Neuron (in vitro differentiated cells): ENCODE measurements at regions not wholly inside any gene's neighbourhood (a gene's known extent, or its start where the extent isn't known, plus 50 kb on each side); places are given as distances from the start of the nearest gene placed in this dataset.
A peak's percentile ranks its signal among the peaks of the same experiment; 100 is the strongest.

ENCODE experiments used
- H2AFZ ChIP-seq: one replicate; pipeline ENCODE4 v1.6.1; 2013; ENCODE audit warnings: low read depth, mild to moderate bottlenecking, inconsistent platforms, low read length, moderate library complexity
- H3K27me3 ChIP-seq: one replicate; pipeline ENCODE4 v1.6.1; 2013; ENCODE audit warnings: low read length; ENCODE audit not compliant: insufficient read depth
- H3K36me3 ChIP-seq: one replicate; pipeline ENCODE4 v1.6.1; 2013; ENCODE audit warnings: low read length; ENCODE audit not compliant: insufficient read depth
- H3K4me1 ChIP-seq: one replicate; pipeline ENCODE4 v1.6.1; 2013; ENCODE audit warnings: low read length; ENCODE audit not compliant: insufficient read depth
- H3K4me3 ChIP-seq: 2 replicates; pipeline ENCODE4 v1.5.1; 2013; ENCODE audit warnings: mild to moderate bottlenecking, low read length, moderate library complexity
- H3K9me3 ChIP-seq: one replicate; pipeline ENCODE4 v1.6.1; 2013; ENCODE audit warnings: low read length

- H3K4me1 ChIP-seq = peaks cover 7% of the 10 kb centered on the region
- no peak overlapping the region for H2AFZ ChIP-seq
- no peaks in the 10 kb centered on the region for H3K36me3 ChIP-seq
- peaks cover 32% of the 10 kb centered on the region for H3K27me3 ChIP-seq
- H3K4me3 ChIP-seq = peak overlapping the region; percentile 46
- H3K9me3 ChIP-seq = no peaks in the 10 kb centered on the region
Observed at GRCh38 chr1:38579056-38579455, 280.5 kb downstream of the RRAGC start.

GRCh38 chr1:38578271-38578951 is 281.2 kb downstream of the RRAGC start:
- H2AFZ ChIP-seq = peak overlapping the region; percentile 91

GRCh38 chr1:38577937-38578270 is 281.7 kb downstream of the RRAGC start:
- Histone ChIP-seq H3K36me3 (no peaks in the 10 kb centered on the region), H3K27me3 (peaks cover 32% of the 10 kb centered on the region), H3K4me3 (peak overlapping the region; percentile 46), H3K4me1 (peaks cover 7% of the 10 kb centered on the region), H3K9me3 (no peaks in the 10 kb centered on the region), H2AFZ (peak overlapping the region; percentile 91)

More at GRCh38 chr1:38578271-38578951, 281.2 kb downstream of the RRAGC start:
- H3K36me3 ChIP-seq = no peaks in the 10 kb centered on the region
- peak overlapping the region; percentile 46 for H3K4me3 ChIP-seq
- H3K9me3 ChIP-seq = no peaks in the 10 kb centered on the region
- peaks cover 32% of the 10 kb centered on the region for H3K27me3 ChIP-seq
- H3K4me1 ChIP-seq = peaks cover 7% of the 10 kb centered on the region

DNA sequence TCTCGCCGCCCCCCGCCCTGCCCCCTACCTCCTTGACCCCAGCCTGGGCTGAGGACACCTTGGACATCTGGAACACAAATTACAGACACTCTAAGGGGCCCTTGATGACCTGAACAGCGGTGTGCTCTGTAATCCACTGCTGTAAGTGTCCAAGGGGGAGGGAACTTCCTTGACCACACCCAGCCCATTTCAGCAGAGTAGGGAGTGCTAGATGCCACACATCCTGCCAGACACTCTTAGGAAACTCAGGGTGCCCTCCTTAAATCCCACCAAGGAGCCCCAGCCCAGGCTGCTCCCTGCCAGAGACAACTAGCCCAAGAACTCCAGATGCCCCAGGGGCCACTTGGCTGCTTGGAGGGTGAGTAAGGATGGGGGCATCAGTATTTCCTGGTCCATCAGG is 282.2 kb downstream of the RRAGC start:
- no peaks in the 10 kb centered on the region for H3K36me3 ChIP-seq
- no peak overlapping the region for H2AFZ ChIP-seq
- peaks cover 9% of the 10 kb centered on the region for H3K4me1 ChIP-seq
- no peak overlapping the region for H3K4me3 ChIP-seq
- H3K27me3 ChIP-seq = peaks cover 34% of the 10 kb centered on the region
- H3K9me3 ChIP-seq = no peaks in the 10 kb centered on the region

GRCh38 chr1:38576241-38576640 is 283.3 kb downstream of the RRAGC start:
- Histone ChIP-seq H3K4me1 (peaks cover 20% of the 10 kb centered on the region), H3K36me3 (no peaks in the 10 kb centered on the region), H3K9me3 (no peaks in the 10 kb centered on the region), H3K4me3 (no peak overlapping the region), H3K27me3 (peaks cover 35% of the 10 kb centered on the region), H2AFZ (no peak overlapping the region)

GRCh38 chr1:38571726-38572125 is 287.8 kb downstream of the RRAGC start:
- Histone ChIP-seq H3K36me3 (no peaks in the 10 kb centered on the region), H3K4me1 (peaks cover 13% of the 10 kb centered on the region), H3K9me3 (no peaks in the 10 kb centered on the region), H3K27me3 (peaks cover 15% of the 10 kb centered on the region), H3K4me3 (no peak overlapping the region), H2AFZ (no peak overlapping the region)

GRCh38 chr1:38570657-38570975 is 289.0 kb downstream of the RRAGC start:
- Histone ChIP-seq H3K36me3 (no peaks in the 10 kb centered on the region), H3K4me1 (peaks cover 13% of the 10 kb centered on the region), H3K4me3 (no peak overlapping the region), H3K9me3 (no peaks in the 10 kb centered on the region), H3K27me3 (peaks cover 12% of the 10 kb centered on the region), H2AFZ (no peak overlapping the region)

DNA sequence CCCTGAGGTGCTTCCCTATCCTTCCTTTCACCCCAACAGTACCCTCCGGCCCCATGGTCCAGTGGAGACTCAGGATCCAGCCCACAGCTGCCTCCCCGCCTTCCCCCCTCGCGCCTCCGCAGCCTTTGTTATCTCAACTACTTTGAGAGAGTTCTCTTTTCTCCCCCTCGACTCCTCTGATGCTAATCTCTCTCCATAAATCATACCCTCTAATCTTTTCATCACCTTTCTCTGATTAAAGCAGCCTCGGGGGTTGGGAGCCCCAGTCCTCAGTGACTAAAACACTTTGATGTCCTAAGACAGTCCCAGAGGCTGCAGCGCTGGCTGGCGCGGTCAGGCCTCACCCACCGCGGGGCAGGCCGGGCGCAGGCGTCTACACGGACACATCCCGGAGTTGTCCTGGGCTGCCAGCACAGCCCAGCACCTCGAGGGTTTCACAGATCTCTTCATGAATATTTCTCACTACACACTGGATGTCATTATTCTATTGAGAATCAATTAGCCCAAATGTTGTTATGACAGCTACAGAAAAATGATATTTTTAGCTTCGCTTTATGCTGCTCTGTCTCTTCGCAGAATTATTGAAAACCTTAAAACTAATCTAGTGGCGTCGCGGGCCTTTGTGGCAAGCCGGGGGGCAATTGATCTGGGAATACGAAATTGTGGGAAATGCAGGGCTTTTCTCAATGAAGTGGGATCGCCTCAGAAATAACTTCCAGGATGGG is 289.5 kb downstream of the RRAGC start:
- H2AFZ ChIP-seq = no peak overlapping the region
- peaks cover 13% of the 10 kb centered on the region for H3K4me1 ChIP-seq
- no peaks in the 10 kb centered on the region for H3K36me3 ChIP-seq
- no peak overlapping the region for H3K4me3 ChIP-seq
- H3K27me3 ChIP-seq = peaks cover 12% of the 10 kb centered on the region
- no peaks in the 10 kb centered on the region for H3K9me3 ChIP-seq

GRCh38 chr1:38568061-38568857 is 291.3 kb downstream of the RRAGC start:
- Histone ChIP-seq H3K36me3 (no peaks in the 10 kb centered on the region), H3K4me3 (no peak overlapping the region), H3K27me3 (peaks cover 12% of the 10 kb centered on the region), H3K9me3 (no peaks in the 10 kb centered on the region), H2AFZ (no peak overlapping the region), H3K4me1 (peaks cover 13% of the 10 kb centered on the region)

DNA sequence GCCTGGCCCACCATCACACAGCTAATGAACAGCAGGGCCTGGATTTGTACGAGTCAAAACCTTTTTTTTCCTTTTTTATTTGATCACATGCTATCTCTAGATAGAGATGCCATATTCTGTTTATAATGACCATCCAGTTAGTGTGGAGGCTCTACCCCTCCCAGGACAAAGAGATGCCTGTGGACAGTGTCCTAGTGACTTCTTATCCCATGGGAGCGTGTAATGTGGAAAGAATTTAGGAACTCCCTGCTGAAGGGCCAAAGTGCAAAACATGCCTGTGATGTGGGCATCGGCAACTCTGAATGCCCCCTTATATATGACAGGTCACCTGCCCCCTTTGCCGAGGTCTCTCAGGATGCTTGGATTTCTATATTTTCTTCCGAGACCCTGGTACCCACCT is 292.2 kb downstream of the RRAGC start:
- H2AFZ ChIP-seq = no peak overlapping the region
- H3K4me3 ChIP-seq = no peak overlapping the region
- H3K4me1 ChIP-seq = peaks cover 11% of the 10 kb centered on the region
- H3K36me3 ChIP-seq = no peaks in the 10 kb centered on the region
- peaks cover 11% of the 10 kb centered on the region for H3K27me3 ChIP-seq
- H3K9me3 ChIP-seq = no peaks in the 10 kb centered on the region

GRCh38 chr1:38565020-38565491 is 294.5 kb downstream of the RRAGC start:
- Histone ChIP-seq H3K27me3 (peaks cover 9% of the 10 kb centered on the region), H2AFZ (no peak overlapping the region), H3K4me3 (no peak overlapping the region), H3K4me1 (peaks cover 2% of the 10 kb centered on the region), H3K36me3 (no peaks in the 10 kb centered on the region), H3K9me3 (no peaks in the 10 kb centered on the region)

GRCh38 chr1:38563942-38564735 is 295.4 kb downstream of the RRAGC start:
- Histone ChIP-seq H3K4me1 (peaks cover 6% of the 10 kb centered on the region), H3K27me3 (peaks cover 8% of the 10 kb centered on the region), H2AFZ (no peak overlapping the region), H3K4me3 (no peak overlapping the region), H3K9me3 (no peaks in the 10 kb centered on the region), H3K36me3 (no peaks in the 10 kb centered on the region)
